Neuronal stem cell (in vitro differentiated cells): ENCODE measurements at regions not wholly inside any gene's neighbourhood (a gene's known extent, or its start where the extent isn't known, plus 50 kb on each side); places are given as distances from the start of the nearest gene placed in this dataset.

ENCODE experiments used
- DNase-seq: peaks from one replicate; pipeline ENCODE4 v3.0.0-alpha.2; 2013; ENCODE audit warnings: low spot score
- H2AFZ ChIP-seq: one replicate; pipeline ENCODE4 v1.6.1; 2013; ENCODE audit warnings: mild to moderate bottlenecking, low read length, inconsistent platforms
- H2AK5ac ChIP-seq: 2 replicates; pipeline ENCODE4 v1.6.1; 2013; ENCODE audit warnings: low read depth, mild to moderate bottlenecking, inconsistent platforms, low read length, moderate library complexity, mixed read lengths
- H2BK120ac ChIP-seq: 2 replicates; pipeline ENCODE4 v1.6.1; 2013; ENCODE audit warnings: low read depth, mild to moderate bottlenecking, inconsistent platforms, low read length, moderate library complexity, mixed read lengths
- H2BK12ac ChIP-seq: one replicate; pipeline ENCODE4 v1.6.1; 2013; ENCODE audit warnings: low read length, inconsistent platforms
- H2BK15ac ChIP-seq: 2 replicates; pipeline ENCODE4 v1.6.1; 2013; ENCODE audit warnings: mild to moderate bottlenecking, low read length, inconsistent platforms, mixed read lengths
- H2BK5ac ChIP-seq: one replicate; pipeline ENCODE4 v1.6.1; 2013; ENCODE audit warnings: inconsistent platforms, mild to moderate bottlenecking, low read length, moderate library complexity
- H3K14ac ChIP-seq: one replicate; pipeline ENCODE4 v1.6.1; 2013; ENCODE audit warnings: low read length, inconsistent platforms
- H3K18ac ChIP-seq: 2 replicates; pipeline ENCODE4 v1.6.1; 2013; ENCODE audit warnings: low read length, inconsistent platforms
- H3K23ac ChIP-seq: 2 replicates; pipeline ENCODE4 v1.6.1; 2013; ENCODE audit warnings: low read depth, mild to moderate bottlenecking, mixed read lengths, low read length, inconsistent platforms; ENCODE audit not compliant: poor library complexity
- H3K27ac ChIP-seq: replicated peaks from 3 replicates; pipeline ENCODE4 v1.5.1; 2013; ENCODE audit warnings: low read length, inconsistent platforms
- H3K27me3 ChIP-seq, 3 experiments: 2 replicates each; pipeline ENCODE4 v1.6.1; 2013; ENCODE audit warnings: low read length in 3 of 3, mild to moderate bottlenecking in 2 of 3, inconsistent platforms in 1 of 3, low read depth in 1 of 3, mixed read lengths in 1 of 3, moderate library complexity in 1 of 3; ENCODE audit not compliant: control insufficient read depth in 3 of 3, insufficient read depth in 3 of 3
- H3K36me3 ChIP-seq, 2 donors: replicated peaks in 1 of 2; 2 replicates each; pipeline ENCODE4 v1.6.1; 2013; ENCODE audit warnings: low read length in 2 of 2; ENCODE audit not compliant: control insufficient read depth in 2 of 2, insufficient read depth in 2 of 2
- H3K4ac ChIP-seq: 2 replicates; pipeline ENCODE4 v1.6.1; 2013; ENCODE audit warnings: inconsistent platforms, mild to moderate bottlenecking, low read length, moderate library complexity
- H3K4me1 ChIP-seq, 2 donors: 1 replicate in 1 of 2; 2 replicates in 1 of 2; pipeline ENCODE4 v1.6.1; 2013; ENCODE audit warnings: low read length in 2 of 2, low read depth in 1 of 2; ENCODE audit not compliant: control insufficient read depth in 2 of 2, insufficient read depth in 1 of 2
- H3K4me2 ChIP-seq: one replicate; pipeline ENCODE4 v1.6.1; 2013; ENCODE audit warnings: mild to moderate bottlenecking, low read length, inconsistent platforms; ENCODE audit not compliant: insufficient read depth, poor library complexity, severe bottlenecking
- H3K4me3 ChIP-seq, 2 donors: 2 replicates each; pipeline ENCODE4 v1.5.1; 2013; ENCODE audit warnings: low read length in 2 of 2, mild to moderate bottlenecking in 2 of 2, inconsistent platforms in 1 of 2, moderate library complexity in 1 of 2
- H3K79me1 ChIP-seq: one replicate; pipeline ENCODE4 v1.6.1; 2013; ENCODE audit warnings: low read depth, mild to moderate bottlenecking, inconsistent platforms, low read length, moderate library complexity
- H3K9ac ChIP-seq: one replicate; pipeline ENCODE4 v1.6.1; 2013; ENCODE audit warnings: mild to moderate bottlenecking, low read depth, low read length, inconsistent platforms; ENCODE audit not compliant: poor library complexity
- H3K9me3 ChIP-seq, 2 donors: replicated peaks in 1 of 2; 2 replicates each; pipeline versions ENCODE3 to v1.6.1; 2013; ENCODE audit warnings: low read length in 2 of 2, mild to moderate bottlenecking in 2 of 2, inconsistent platforms in 1 of 2, low read depth in 1 of 2, mixed read lengths in 1 of 2, moderate library complexity in 1 of 2; ENCODE audit not compliant: control insufficient read depth in 2 of 2, insufficient read depth in 1 of 2
- H4K8ac ChIP-seq: one replicate; pipeline ENCODE4 v1.6.1; 2013; ENCODE audit warnings: low read depth, mild to moderate bottlenecking, inconsistent platforms, low read length, moderate library complexity
- H4K91ac ChIP-seq: one replicate; pipeline ENCODE4 v1.6.1; 2013; ENCODE audit warnings: low read length, low read depth, mild to moderate bottlenecking, inconsistent platforms; ENCODE audit not compliant: poor library complexity
- WGBS, 2 donors: extraction: QIAGEN DNeasy Blood & Tissue Kit; methylation state at CpG; one replicate each; pipeline ENCODE4 v1.1.7; 2013; ENCODE audit warnings: missing lambda C conversion rate in 2 of 2, mixed read lengths in 1 of 2; ENCODE audit not compliant: insufficient read length in 2 of 2, insufficient replicate concordance in 1 of 2; ENCODE audit errors: extremely low coverage in 2 of 2; 5-methylcytosine and 5-hydroxymethylcytosine counted together

DNA sequence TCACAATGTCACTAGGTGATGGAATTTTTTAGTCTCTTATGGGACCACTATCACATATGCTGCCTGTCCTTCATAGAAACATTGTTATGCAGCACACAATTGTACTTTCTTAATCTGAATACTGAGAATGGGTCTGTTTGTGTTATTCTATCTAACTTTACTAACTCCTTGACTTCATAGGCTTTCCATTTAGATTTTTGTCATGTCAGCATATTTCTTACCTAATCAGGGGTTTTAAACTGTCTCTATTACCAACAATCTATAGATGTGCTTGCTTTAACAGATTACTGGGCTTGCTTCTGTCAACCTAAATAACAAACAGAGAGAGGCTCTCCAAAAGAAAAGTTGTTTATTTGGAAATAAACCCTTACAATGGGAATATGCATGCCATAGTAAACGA is 289.6 kb upstream of the ZNF804A start:
- no peak for DNase-seq
- no peak overlapping the region for H3K4ac ChIP-seq
- no peak overlapping the region for H2AK5ac ChIP-seq
- no peak overlapping the region for H3K4me2 ChIP-seq
- no peaks in the 10 kb centered on the region for H3K36me3 ChIP-seq
- no peak overlapping the region for H2BK15ac ChIP-seq
- H3K27ac ChIP-seq: no peak overlapping the region
- no peak overlapping the region for H2BK120ac ChIP-seq
- no peak overlapping the region for H4K91ac ChIP-seq
- H3K79me1 ChIP-seq: no peaks in the 10 kb centered on the region
- no peak overlapping the region for H3K14ac ChIP-seq
- H3K4me3 ChIP-seq: no peak overlapping the region
- no peaks in the 10 kb centered on the region for H3K27me3 ChIP-seq
- WGBS, 2 donors: no CpG with 5 or more reads among the region's 1 CpG
- H3K9ac ChIP-seq: no peak overlapping the region
- H3K4me1 ChIP-seq: peaks cover 0 to 3% of the 10 kb centered on the region in 2 donors
- H3K23ac ChIP-seq: no peak overlapping the region
- H2AFZ ChIP-seq: no peak overlapping the region
- H4K8ac ChIP-seq: no peak overlapping the region
- no peak overlapping the region for H3K18ac ChIP-seq
- H2BK12ac ChIP-seq: no peak overlapping the region
- no peak overlapping the region for H2BK5ac ChIP-seq
- no peaks in the 10 kb centered on the region for H3K9me3 ChIP-seq

DNA sequence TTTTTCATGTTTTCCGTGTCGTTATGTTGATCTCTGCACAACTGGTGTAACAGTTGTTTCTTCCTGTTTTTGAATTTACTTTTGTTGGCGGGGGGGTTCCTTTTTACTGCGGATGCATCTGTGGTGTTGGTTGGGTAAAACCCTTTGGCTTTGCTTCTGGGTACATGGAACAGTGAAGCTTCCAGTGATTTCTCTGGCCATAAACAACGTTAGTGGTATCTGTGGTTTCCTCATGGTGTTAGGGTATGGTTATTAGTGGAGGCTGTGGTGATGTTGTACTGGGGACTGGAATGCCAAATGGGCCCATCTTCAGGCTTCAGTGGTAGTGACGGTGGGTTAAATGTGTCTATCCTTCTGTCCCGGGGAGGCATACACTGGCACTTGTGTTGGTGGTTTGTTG is 285.4 kb upstream of the ZNF804A start:
- Histone ChIP-seq H3K27ac (no peak overlapping the region), H2BK15ac (no peak overlapping the region), H3K18ac (no peak overlapping the region), H3K23ac (no peak overlapping the region), H3K9ac (no peak overlapping the region), H3K4ac (no peak overlapping the region), H3K14ac (no peak overlapping the region), H3K4me1 (peaks cover 0 to 3% of the 10 kb centered on the region in 2 donors), H3K4me2 (no peak overlapping the region), H2BK12ac (no peak overlapping the region), H2BK5ac (no peak overlapping the region), H3K79me1 (no peaks in the 10 kb centered on the region), H4K8ac (no peak overlapping the region), H2AFZ (no peak overlapping the region), H3K9me3 (no peaks in the 10 kb centered on the region), H3K36me3 (no peaks in the 10 kb centered on the region), H2BK120ac (no peak overlapping the region), H3K27me3 (no peaks in the 10 kb centered on the region), H2AK5ac (no peak overlapping the region), H3K4me3 (no peak overlapping the region), H4K91ac (no peak overlapping the region)
- WGBS, 2 donors: no CpG with 5 or more reads among the region's 7 CpGs
- DNase-seq: no peak

DNA sequence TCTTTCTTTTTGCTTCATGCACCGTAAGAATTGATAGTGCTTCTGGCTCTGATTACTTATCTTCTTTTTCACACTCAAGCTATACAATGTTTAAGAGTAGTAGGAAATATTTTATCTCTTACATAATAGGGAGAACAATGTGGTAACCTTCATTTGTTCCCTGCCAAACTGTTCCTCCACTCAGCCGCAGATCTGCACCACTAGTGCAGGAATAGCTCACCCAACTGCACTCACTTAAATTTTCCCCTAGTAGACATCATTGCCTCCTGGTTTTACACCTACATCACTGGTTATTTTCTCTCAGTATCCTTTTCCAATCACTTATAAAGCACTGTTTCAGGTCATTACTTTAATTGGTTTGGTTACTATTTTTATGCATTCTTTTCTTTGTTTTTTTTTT is 283.5 kb upstream of the ZNF804A start:
- H3K79me1 ChIP-seq: no peaks in the 10 kb centered on the region
- no peak overlapping the region for H3K23ac ChIP-seq
- no peak for DNase-seq
- H4K91ac ChIP-seq: no peak overlapping the region
- no peak overlapping the region for H2BK12ac ChIP-seq
- no peak overlapping the region for H3K4ac ChIP-seq
- no peak overlapping the region for H2BK5ac ChIP-seq
- no peak overlapping the region for H2BK120ac ChIP-seq
- no peak overlapping the region for H3K9ac ChIP-seq
- peaks cover 0 to under 1% of the 10 kb centered on the region in 2 donors for H3K4me1 ChIP-seq
- no peaks in the 10 kb centered on the region for H3K36me3 ChIP-seq
- no CpG with 5 or more reads among the region's 2 CpGs for WGBS, 2 donors
- H3K9me3 ChIP-seq: no peaks in the 10 kb centered on the region
- H3K27ac ChIP-seq: no peak overlapping the region
- H4K8ac ChIP-seq: no peak overlapping the region
- H2AK5ac ChIP-seq: no peak overlapping the region
- H3K4me2 ChIP-seq: no peak overlapping the region
- no peak overlapping the region for H3K14ac ChIP-seq
- no peak overlapping the region for H2AFZ ChIP-seq
- no peak overlapping the region for H3K4me3 ChIP-seq
- no peak overlapping the region for H2BK15ac ChIP-seq
- H3K27me3 ChIP-seq: no peaks in the 10 kb centered on the region
- no peak overlapping the region for H3K18ac ChIP-seq

DNA sequence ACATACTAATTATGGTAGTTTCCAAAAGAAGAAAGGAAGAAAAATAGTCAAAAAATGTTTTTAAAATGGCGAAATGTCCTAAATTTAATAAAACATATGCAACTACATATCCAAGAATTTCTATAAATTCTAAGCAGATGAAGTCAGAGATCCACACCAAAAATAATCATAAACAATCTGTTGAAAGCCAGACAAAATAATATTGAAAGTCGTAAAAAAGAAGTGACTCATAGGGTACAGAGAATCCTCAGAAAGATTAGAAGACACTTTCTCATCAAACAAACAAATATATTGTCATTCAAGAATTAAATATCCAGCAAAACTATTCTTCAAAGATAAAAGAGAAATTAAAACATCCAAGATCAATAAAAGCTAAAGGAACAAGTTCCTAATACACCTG is 281.4 kb upstream of the ZNF804A start:
- no CpG with 5 or more reads among the region's 2 CpGs for WGBS, 2 donors

More for the DNA sequence above, 281.4 kb upstream of the ZNF804A start:
- no peak overlapping the region for H2AK5ac ChIP-seq
- no peak overlapping the region for H4K91ac ChIP-seq
- H3K23ac ChIP-seq: no peak overlapping the region
- H3K27ac ChIP-seq: no peak overlapping the region
- peaks cover 0 to 3% of the 10 kb centered on the region in 2 donors for H3K4me1 ChIP-seq
- H2BK12ac ChIP-seq: no peak overlapping the region
- H3K4me3 ChIP-seq: no peak overlapping the region
- H3K27me3 ChIP-seq: no peaks in the 10 kb centered on the region
- H2AFZ ChIP-seq: no peak overlapping the region
- no peak overlapping the region for H3K4me2 ChIP-seq
- H4K8ac ChIP-seq: no peak overlapping the region
- no peaks in the 10 kb centered on the region for H3K9me3 ChIP-seq
- no peak overlapping the region for H3K4ac ChIP-seq
- H3K36me3 ChIP-seq: no peaks in the 10 kb centered on the region
- H3K9ac ChIP-seq: no peak overlapping the region
- no peak overlapping the region for H2BK120ac ChIP-seq
- H2BK5ac ChIP-seq: no peak overlapping the region
- no peak for DNase-seq
- H3K79me1 ChIP-seq: no peaks in the 10 kb centered on the region
- H3K18ac ChIP-seq: no peak overlapping the region
- no peak overlapping the region for H2BK15ac ChIP-seq
- no peak overlapping the region for H3K14ac ChIP-seq
